ENCODE measurements at regions not wholly inside any gene's neighbourhood (a gene's known extent, or its start where the extent isn't known, plus 50 kb on each side); places are given as distances from the start of the nearest gene placed in this dataset.

DNA sequence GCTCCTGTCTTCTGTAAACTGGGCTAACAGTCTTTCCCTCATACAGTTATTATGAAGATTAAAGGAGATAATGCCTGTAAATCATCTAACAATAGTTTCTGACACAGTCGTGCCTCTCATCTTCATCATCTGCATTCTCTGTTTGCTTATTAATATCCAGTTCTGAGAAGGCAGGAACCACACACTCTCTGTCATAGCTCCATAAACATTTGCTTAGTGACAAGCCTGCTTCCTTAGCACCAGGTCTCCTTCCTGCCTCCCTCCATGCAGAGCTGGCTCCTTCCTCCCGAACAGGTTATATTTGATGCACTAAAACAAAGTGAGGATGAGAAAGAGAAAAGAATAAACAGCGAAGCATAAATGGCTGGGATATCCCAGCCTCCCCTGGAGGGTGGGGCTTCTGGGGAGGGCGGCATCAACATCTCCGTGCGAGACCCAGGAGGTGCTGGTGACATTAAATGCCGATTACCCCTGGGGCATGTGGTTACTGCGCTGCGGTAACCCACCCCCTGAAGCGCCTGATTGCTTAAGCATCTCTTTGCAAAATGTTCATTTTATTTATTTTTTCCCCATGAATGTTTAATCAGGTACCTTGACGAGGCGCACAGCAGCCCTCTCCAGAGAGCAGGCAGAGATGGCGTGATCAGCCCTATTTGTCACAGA, 404.9 kb downstream of the NXPE2 start:
- DNase-seq = no peak

DNA sequence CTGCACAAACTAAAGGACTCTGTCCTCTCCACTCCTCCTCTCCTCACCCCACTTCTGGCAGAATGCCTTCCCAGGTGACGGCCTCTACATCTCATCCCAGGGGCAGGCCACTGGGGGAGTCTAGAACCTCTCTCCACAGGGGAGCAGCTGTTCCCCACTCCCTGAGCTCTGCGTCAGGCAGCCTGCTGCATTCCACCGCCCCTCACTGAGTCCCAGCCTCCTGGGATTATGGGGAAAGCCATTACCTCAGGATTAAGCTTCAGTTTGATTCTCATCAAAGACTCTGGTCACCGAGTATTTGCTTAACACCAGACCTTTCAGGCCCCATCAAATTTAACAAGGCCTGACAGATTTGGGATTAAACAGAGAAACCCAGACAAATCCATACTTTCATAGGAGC, 405.9 kb downstream of the NXPE2 start:
- DNase-seq = no peak

DNA sequence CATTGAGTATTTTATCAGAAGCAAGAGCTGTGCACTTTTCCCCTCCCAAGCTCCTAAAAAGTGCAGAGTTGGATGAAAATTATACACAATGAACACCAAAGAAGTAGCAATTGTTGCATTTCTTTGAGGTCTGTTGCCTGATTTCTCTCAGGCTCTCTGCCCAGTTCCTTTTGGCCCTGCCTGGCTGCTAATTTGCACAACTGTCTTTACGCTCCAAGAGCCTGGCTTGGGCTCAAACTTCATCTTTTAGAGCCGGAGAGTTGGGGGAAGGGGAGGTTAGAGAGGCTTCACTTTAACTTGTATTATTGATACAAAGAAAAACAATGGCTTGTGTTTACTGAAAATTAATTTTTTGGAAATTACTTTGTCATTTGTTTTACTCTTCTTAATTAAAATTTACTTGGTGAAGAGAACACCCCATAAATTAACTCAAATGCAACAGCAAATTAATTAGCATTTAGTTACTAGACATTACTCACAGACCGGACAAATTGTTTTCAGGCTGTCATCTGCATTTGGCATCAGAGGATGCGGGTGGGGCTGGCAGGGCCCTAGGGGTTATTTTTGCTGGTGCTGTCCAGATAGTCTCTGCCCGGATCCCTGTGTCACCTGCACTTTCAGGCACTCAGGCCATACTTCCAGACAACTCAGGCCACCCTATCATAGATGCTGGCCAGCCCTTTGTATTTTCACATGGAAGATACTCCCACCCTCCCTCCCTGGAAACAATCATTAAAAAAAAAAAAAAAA, 407.3 kb downstream of the NXPE2 start:
- DNase-seq = peak; percentile 7 to 56

DNA sequence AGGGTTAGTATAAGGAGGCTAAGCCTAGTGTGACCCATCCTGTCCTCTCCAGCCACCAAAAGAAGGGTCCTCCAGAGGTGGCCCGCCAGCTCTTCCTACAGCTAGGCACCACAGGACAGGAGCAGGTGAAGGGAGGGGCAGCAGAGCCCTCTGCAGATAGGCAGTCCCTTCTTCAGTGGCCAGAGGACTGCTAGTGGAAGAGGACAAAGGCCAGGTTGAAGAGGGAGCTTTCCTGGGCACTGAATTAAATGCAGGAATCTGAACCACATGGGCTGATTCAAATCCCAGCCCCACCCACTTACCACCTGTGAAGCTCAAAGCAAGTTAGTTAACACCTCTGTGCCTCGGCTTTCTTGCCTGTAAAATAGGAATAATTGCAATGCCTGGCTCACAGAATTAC, 409.5 kb downstream of the NXPE2 start:
- no peak for DNase-seq

DNA sequence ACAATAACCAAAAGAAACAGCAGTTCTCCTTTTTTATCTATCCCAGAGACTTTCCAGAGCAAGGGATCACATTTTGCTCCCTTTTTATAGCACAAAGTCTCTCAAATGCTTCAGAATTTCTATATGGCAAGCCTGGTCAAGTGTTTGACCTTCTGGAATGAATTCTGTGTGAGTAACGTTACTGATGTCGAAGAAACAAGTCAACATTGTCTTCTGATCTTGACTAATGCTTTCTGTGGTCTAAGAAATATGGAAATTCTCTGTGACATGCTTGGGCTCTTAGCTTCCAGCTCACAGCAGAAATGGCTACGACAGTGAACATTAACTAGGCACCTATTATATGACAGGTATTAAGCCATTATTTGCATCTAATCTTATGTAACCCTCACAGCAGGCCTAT, 411.7 kb downstream of the CADM1 start:
- no peak for DNase-seq

DNA sequence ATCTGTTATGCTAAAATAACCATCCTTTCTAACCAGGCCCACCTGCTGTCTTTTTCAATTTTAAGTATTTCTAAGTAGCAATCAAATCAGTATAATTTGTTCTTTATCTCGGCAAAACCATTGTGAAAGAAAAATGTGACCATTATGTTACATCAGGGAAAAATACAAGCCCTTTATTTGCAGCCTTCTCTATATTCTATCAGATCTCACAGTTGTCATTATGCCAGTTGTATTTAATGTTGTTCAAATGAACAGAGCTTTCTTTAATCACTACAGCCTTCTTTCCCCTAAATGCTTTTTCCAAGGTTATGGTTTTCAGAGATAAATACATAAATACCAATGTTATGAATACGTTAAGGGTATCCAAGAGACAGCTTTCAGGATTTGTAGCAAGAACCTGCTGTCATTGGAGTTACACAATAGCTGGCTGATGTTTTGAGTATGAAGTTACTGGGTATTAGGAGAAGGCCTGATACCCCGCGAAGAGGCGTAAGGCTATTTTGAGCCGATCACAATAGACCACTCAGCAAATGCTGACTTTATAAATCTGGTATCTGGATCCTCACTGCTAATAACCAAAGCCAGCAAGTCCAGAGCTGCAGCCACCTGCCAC, 406.3 kb downstream of the CADM1 start:
- no peak for DNase-seq

DNA sequence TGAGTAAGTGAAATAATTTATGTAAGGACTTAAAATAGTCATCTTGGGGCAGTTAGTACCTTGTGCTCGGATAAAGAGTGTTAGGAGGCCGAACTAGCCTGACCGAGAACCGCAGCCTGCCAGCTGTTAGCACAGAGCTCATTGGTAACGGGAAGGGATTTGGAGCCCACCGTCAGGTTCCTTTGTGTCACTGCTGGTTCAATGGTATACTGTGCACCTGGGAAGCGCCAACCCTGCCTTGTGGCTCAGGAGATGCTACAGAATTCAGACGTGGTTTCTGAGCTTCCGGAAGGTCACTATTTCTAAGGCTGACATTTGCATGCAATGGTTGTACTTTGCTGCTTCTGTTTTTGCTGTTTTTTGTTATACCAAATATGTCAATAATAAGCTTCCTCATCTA, 403.5 kb downstream of the CADM1 start:
- no peak for DNase-seq

DNA sequence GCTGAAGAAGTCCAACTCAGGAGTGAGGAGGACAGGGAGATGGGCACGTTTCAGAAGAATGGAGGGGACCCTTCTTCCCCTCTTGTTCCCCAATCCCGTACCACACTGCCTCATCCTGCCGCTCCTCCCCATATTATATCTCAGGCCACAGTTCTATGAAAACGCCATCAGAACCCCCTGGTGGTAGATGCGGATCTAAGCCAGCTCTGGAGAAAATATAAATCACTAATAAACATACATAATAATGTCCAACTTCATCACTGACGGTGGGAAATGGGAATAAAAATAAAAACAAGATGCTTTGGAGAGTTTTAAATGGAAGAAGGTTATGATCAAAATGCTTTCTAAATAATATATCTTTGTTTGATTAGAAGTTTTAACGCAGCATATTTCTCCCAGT, 400.3 kb downstream of the CADM1 start:
- no peak for DNase-seq

DNA sequence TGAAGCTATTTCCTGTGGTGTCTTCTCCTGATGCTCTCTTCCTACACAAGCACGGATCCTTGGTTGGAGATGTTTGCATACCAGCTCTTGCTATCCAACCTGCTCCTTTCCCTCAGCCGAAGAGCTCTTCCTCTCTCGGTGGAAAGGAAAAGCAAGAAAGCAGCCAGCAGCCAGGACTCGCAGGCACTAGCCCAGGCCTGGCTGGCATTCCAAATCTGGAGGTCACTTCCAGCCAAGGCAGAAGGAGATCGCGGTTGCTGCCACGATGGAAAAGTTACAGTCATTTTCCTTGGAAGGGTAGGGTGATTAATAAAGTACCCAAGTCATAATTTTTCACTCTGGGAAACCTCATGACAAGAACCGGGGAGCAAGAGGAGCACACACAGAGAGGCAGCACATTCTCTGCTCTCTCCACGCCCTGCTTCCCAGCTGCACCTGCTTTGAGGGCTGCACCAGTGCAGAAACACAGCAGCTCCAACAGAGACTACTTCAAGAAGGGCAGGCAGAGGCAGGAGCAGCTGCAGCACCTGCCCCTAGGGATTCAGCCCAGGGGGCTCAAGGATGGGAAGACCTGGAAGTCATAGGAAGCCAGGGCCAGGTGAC, 399.3 kb downstream of the CADM1 start:
- no peak for DNase-seq

DNA sequence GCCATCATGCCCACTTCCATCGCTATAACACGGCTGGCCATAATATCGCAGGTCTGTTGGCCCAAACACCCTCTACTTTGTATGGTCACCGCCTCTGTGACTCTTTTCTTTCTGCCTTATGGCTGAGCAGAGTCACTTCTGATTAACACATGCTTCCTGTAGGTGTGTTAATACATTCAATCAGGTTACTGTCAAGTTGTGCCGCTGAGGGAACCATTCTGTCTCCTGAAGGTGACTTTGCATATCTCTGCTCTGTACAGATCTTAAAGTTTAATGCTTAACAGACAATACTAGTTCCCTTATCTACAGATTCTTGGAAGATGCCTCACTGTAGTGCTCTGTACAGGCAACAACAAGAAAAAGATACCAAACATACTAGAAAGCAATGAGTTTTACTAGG, 393.1 kb downstream of the CADM1 start:
- DNase-seq = no peak

DNA sequence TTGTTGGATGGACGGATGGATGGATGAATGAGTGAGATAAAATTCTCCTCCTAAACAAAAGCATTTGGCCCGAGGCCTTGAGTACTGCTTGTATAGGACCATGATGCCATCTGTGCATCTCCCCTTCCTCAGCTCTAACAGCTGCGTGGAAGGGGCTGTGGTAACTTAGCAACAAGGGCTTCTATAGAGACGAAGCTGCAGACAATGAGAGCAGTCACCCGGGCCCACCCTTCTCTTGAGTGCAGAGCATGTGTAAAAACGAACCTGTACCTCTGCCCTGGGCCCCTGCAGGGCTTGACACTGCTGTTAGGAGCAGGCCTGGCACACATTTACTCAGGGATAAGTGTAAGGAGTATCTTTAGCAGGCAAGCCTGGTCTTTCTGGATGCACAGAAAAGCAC, 391.5 kb downstream of the CADM1 start:
- no peak for DNase-seq

DNA sequence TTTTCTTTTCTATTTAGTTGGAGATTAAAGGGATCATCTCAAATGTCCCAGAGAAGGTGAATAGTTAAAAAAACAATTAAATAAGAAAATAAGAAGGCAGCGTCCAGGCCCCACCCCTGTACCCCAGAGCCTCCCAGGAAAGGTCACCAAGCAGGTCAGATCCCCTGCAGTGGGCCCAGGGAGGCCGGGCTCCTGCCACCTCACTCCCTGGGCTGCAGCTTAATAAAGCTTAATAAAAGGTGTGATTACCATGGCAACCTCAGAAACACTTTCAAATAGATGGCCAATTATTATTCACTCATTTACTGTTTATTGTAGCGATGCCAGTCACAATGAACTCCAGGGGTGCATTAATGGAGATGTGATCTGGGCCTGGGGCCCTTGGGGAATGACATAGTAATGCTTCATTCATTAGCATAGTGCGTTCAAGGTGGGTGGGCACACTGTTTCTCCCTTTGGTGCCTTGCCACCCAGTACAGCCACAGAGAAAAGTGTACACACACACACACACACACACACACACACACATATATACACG, 386.2 kb downstream of the CADM1 start:
- no peak for DNase-seq

DNA sequence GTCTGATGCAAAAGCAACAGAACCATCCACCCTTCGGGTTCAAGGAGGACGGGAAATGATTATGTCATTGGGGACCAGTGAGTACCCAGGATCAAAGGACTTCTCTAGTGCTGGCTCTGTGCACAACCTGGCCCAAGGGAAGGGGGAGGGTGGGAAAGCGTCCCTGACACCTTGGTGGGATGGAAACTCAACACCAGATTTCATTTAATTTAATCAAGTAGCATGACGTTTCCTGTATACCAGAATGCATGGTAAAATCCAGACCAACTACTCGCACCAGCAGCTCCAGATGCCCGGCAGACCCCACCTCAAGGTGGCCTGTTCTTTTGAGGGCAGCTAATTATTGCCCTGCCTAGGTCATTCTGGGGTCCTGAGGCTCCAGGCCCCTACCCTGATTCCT, 385.1 kb downstream of the CADM1 start:
- no peak for DNase-seq

All from hippocampal formation (tissue), 2 donors.